AG10803 (cell line): ENCODE measurements at regions not wholly inside any gene's neighbourhood (a gene's known extent, or its start where the extent isn't known, plus 50 kb on each side); places are given as distances from the start of the nearest gene placed in this dataset.

ENCODE experiments used
- DNase-seq: peaks from one replicate; pipeline ENCODE4 v3.0.0; 2010; ENCODE audit warnings: low read depth
- H3K4me3 ChIP-seq: 2 replicates; pipeline ENCODE4 v1.5.1; 2011; ENCODE audit warnings: mild to moderate bottlenecking, low read length, control low read depth
- TF ChIP-seq, protein P1 (sequence below): conservative IDR thresholded peaks from 2 replicates; pipeline ENCODE4 v1.5.1; 2011; ENCODE audit warnings: mild to moderate bottlenecking, low read length, control low read depth, inconsistent platforms

DNA sequence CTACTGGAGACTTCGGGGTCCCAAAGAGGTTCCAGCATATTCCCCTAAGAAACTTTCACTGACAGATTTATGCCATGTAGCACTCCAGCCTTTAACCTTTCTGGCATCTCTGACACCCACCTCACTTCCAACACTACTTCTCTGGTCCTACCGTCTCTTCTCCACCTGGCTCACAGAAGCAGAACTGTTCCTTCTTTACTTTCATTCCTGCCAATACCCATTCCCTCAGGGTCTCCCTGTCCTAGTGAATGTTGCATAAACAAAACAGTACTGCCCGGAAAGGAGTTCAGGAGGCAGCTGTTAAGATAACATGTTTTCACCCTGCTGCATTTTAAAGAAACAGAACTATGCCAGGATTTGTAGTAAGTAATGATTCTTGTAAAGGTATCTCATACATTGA, 136.0 kb upstream of the MIR17HG start:
- TF ChIP-seq, protein P1, sequence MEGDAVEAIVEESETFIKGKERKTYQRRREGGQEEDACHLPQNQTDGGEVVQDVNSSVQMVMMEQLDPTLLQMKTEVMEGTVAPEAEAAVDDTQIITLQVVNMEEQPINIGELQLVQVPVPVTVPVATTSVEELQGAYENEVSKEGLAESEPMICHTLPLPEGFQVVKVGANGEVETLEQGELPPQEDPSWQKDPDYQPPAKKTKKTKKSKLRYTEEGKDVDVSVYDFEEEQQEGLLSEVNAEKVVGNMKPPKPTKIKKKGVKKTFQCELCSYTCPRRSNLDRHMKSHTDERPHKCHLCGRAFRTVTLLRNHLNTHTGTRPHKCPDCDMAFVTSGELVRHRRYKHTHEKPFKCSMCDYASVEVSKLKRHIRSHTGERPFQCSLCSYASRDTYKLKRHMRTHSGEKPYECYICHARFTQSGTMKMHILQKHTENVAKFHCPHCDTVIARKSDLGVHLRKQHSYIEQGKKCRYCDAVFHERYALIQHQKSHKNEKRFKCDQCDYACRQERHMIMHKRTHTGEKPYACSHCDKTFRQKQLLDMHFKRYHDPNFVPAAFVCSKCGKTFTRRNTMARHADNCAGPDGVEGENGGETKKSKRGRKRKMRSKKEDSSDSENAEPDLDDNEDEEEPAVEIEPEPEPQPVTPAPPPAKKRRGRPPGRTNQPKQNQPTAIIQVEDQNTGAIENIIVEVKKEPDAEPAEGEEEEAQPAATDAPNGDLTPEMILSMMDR = no peak
- no peak overlapping the region for H3K4me3 ChIP-seq
- no peak for DNase-seq

DNA sequence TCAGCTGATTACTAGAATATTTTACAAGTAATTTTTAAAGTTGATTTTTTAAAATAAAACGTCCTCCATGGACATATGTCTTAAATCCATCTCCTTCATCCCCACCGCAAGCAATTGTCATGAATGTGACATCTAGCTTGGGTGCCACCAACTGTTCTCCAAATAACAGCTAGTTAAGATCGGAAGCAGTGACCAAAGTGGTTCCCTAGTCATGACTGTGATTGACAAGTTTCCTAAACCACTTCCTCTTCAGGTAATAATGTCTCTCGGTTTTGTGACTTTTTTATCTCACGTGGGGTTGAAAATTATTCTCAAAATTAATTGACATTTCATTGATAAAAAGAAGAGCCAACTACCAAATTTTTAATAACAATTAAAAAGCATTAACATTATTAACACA, 135.3 kb upstream of the MIR17HG start:
- TF ChIP-seq, protein P1 = no peak
- no peak for DNase-seq
- H3K4me3 ChIP-seq = no peak overlapping the region

DNA sequence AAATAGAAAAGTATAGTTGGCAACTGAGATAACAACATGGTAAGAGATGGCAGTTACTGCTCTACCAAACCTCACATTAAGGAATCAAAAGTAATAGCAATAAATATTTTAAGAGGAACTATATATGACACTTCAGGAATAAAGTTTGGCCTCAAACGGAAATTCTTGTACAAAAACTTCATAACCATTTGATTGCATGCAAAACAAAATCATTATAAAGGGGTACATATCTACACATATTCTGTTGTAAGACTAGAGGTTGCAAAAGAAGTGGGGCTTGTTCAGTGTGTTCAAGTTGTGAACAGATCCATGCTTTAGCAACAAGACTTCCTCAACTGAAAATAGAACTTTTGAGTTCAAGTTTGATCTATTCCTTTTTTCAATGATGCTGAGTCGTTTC, 133.5 kb upstream of the MIR17HG start:
- TF ChIP-seq, protein P1 = no peak
- DNase-seq = no peak

DNA sequence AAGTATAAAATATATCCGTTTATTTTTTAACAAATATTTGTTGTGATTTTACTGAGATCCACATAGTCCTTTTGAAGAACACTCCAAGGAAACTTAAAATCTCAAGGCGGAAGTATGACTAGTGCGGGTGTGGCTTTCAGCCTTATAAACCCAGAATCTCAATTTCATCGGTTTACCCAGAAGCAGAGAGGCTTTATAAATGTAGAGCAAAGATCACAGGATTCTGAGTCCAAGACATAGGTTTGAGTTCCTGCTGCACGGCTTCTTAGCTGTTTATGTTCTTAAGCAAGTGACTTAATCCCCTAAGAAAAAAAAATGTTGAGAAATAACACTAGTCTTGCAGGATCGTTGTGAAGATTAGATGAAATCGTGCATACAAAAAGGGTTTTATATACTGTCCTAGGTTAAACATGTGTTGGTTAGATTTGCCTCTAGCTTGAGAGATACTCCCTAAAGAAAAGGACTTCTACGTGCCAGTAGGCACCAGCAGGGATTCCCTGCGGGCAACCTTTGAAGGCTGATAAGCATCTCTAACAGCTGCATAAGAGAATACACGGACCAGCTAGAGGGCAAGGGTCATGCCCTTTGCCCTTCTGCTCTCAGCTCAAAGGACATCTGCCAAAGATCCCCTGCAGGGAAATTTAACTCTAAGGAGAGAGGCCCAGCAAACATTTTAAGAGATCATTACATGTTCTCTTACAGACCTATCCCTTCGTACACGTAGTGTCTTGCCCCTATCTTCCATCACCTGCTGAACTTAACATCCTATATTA, 130.4 kb upstream of the MIR17HG start:
- DNase-seq = no peak
- no peak overlapping the region for H3K4me3 ChIP-seq
- TF ChIP-seq, protein P1 = no peak

More for the DNA sequence above, 133.5 kb upstream of the MIR17HG start:
- no peak overlapping the region for H3K4me3 ChIP-seq

DNA sequence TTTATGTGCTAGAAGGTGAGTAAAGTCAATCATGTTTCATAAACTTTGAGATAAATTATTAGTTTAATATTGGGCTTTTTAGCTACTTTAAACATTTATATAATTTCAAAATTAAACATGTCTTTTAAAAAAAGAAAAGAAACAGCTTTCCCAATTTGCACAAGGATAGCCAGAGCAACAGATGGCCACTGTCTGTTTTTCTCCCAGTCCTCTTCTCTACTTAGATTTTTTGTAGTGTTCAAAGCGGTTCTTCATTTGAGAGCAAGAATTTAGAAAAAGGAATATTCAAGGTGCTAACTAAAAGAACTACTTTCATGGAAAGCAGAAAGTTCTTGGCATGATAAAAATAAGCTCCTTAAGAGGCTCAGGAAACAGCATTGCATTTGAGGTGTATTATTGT, 128.3 kb upstream of the MIR17HG start:
- TF ChIP-seq, protein P1 = no peak
- no peak for DNase-seq
- no peak overlapping the region for H3K4me3 ChIP-seq

DNA sequence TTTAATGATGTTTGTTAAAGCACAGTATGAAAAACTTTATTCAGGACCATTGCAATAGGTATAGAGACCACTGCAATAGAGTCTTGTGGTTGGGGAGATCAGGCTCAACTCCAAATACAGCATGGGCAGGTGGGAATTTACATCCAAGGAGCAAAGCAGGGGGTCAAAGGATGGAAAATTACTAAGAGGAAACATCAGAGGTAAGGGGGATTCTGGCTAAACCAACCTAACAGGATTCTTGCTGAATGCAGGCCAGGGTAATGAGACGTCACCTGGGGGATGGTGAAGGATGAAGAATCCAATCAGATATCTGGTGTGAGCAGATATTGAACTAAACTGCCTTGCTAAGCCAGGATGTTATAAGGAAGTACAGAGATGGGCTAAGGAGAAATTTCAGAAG, 126.6 kb upstream of the MIR17HG start:
- TF ChIP-seq, protein P1 = no peak
- H3K4me3 ChIP-seq = no peak overlapping the region
- no peak for DNase-seq

DNA sequence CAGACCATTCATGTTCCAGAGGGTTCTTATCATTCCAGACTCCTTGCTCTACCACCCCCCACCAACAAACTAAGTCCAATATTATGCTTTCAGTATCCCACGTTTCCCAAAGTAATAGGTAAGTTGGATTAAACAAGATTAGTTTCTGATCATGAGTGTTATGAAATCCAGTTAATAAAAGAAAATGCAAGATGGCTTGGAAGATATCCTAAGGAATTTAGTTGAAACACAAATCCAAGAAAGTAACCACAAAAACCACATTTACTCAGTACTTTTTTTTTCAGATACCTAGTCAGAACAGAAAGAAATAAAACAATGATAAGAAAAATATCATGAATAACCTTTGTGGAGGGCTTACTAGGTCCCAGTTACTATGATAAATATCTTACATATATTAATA, 119.4 kb upstream of the MIR17HG start:
- no peak overlapping the region for H3K4me3 ChIP-seq
- TF ChIP-seq, protein P1 = no peak
- DNase-seq = no peak
